ENCODE measurements at regions not wholly inside any gene's neighbourhood (a gene's known extent, or its start where the extent isn't known, plus 50 kb on each side); places are given as distances from the start of the nearest gene placed in this dataset.

DNA sequence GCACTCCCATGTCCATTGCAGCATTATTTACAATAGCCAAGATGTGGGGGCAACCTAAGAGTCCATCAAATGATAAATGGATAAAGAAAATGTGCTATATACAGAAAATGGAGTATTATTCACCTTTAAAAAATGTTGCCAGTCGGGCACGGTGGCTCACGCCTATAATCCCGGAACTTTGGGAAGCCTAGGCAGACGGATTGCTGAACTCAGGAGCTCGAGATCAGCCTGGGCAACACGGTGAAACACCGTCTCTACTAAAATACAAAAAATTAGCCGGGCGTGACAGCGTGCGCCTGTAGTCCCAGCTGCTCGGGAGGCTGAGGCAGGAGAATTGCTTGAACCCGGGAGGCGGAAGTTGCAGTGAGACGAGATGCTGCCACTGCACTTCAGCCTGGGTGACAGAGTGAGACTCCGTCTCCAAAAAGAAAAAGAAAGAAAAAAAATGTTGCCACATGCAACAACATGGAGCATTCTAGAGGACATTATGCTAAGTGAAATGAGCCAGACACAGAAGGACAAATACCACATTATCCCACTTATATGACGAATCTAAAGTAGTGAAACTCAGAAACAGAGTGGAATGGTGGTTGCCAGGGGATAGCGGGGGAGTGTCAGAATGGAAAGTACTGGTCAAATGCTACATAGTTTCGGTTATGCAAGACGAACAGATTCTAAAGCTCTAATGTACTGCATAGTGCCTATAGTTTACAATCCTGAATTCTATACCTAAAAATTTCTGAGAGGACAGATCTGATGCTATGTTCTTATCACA is 1385.6 kb upstream of the TMEFF2 start:
- no peak overlapping the region for H3K27ac ChIP-seq (ENCODE audit: poor library complexity, severe bottlenecking)
- H3K36me3 ChIP-seq (ENCODE audit: low read depth) = no peaks in the 10 kb centered on the region
- H3K9me3 ChIP-seq (ENCODE audit: severe bottlenecking) = no peaks in the 10 kb centered on the region
- TF ChIP-seq, protein P1, sequence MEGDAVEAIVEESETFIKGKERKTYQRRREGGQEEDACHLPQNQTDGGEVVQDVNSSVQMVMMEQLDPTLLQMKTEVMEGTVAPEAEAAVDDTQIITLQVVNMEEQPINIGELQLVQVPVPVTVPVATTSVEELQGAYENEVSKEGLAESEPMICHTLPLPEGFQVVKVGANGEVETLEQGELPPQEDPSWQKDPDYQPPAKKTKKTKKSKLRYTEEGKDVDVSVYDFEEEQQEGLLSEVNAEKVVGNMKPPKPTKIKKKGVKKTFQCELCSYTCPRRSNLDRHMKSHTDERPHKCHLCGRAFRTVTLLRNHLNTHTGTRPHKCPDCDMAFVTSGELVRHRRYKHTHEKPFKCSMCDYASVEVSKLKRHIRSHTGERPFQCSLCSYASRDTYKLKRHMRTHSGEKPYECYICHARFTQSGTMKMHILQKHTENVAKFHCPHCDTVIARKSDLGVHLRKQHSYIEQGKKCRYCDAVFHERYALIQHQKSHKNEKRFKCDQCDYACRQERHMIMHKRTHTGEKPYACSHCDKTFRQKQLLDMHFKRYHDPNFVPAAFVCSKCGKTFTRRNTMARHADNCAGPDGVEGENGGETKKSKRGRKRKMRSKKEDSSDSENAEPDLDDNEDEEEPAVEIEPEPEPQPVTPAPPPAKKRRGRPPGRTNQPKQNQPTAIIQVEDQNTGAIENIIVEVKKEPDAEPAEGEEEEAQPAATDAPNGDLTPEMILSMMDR (IDR thresholded peaks at IDR 0.05; ENCODE audit: poor library complexity, severe bottlenecking) = no peak
- ATAC-seq (ENCODE audit: low read depth) (no peak), DNase-seq (ENCODE audit: low spot score) (no peak)
- H3K4me3 ChIP-seq (ENCODE audit: severe bottlenecking) = no peak overlapping the region
- no peaks in the 10 kb centered on the region for H3K4me1 ChIP-seq (ENCODE audit: insufficient read depth, poor library complexity, severe bottlenecking)
- H3K27me3 ChIP-seq (ENCODE audit: insufficient read depth, poor library complexity, severe bottlenecking) = no peaks in the 10 kb centered on the region

DNA sequence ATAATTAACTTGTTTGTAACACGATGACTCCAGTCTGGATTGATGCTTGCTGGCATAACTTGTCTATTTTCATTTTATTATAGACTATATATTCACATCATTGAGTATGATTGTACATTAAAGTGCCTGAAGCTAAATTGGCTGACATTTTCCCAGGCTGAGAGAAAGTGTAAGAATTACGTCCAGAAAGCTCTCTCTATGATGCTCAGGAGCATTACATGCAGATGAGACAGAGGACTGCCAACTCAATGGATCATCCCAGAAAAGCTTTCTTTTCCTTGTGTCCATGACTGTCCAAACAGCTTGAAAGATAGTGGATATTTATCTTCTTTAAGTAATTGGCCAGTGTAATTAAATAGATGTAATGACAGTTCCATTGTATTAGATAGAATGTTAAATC is 1372.2 kb upstream of the TMEFF2 start:
- TF ChIP-seq, protein P1 (IDR thresholded peaks at IDR 0.05; ENCODE audit: poor library complexity, severe bottlenecking) = no peak
- no peak overlapping the region for H3K4me3 ChIP-seq (ENCODE audit: severe bottlenecking)

DNA sequence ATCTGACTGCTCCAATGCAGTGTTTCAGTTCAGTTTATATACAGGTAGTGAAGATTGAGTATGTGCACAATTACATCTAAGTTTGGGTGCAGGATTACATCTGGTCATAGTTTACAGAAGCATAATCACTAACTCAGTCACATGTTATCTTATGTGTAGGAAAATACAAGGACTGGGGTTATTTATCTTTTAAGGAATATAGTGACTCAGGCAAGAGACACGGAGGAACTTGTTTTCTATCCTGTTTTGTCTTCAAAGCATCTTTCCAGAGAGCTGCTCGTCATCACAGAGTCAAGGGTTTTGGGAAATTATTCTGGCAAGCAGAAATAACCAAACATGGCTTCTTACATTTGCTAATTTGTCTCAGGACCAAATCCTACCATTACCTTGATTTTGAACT is 1371.5 kb upstream of the TMEFF2 start:
- H3K4me3 ChIP-seq (ENCODE audit: severe bottlenecking) = no peak overlapping the region
- no peak for DNase-seq (ENCODE audit: low spot score)
- H3K27me3 ChIP-seq (ENCODE audit: insufficient read depth, poor library complexity, severe bottlenecking) = no peaks in the 10 kb centered on the region
- H3K36me3 ChIP-seq (ENCODE audit: low read depth) = no peaks in the 10 kb centered on the region
- TF ChIP-seq, protein P1 (IDR thresholded peaks at IDR 0.05; ENCODE audit: poor library complexity, severe bottlenecking) = no peak
- no peak overlapping the region for H3K27ac ChIP-seq (ENCODE audit: poor library complexity, severe bottlenecking)
- no peaks in the 10 kb centered on the region for H3K9me3 ChIP-seq (ENCODE audit: severe bottlenecking)
- H3K4me1 ChIP-seq (ENCODE audit: insufficient read depth, poor library complexity, severe bottlenecking) = no peaks in the 10 kb centered on the region
- ATAC-seq (ENCODE audit: low read depth) = no peak

More for the DNA sequence above, 1372.2 kb upstream of the TMEFF2 start:
- DNase-seq (ENCODE audit: low spot score) (no peak), ATAC-seq (ENCODE audit: low read depth) (no peak)
- Histone ChIP-seq H3K9me3 (ENCODE audit: severe bottlenecking) (no peaks in the 10 kb centered on the region), H3K27ac (ENCODE audit: poor library complexity, severe bottlenecking) (no peak overlapping the region), H3K4me1 (ENCODE audit: insufficient read depth, poor library complexity, severe bottlenecking) (no peaks in the 10 kb centered on the region), H3K27me3 (ENCODE audit: insufficient read depth, poor library complexity, severe bottlenecking) (no peaks in the 10 kb centered on the region), H3K36me3 (ENCODE audit: low read depth) (no peaks in the 10 kb centered on the region)

DNA sequence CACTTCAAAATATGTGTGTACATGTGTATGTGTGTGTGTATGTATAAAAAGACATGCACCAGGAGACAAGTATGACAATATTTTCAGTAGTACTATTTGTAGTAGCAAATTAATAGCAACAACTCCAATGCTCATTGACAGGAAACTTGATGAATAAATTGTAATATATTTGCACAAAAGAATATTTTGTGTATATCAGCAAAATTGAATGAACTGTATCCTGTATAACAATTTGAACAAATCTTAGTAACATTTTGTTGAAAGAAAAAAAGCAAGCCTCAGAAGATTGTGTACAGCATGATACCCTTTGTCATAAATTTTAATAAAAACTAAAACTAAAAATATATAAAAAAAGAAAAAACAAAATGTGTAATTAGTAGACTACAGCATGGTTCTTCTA is 1367.3 kb upstream of the TMEFF2 start:
- no peaks in the 10 kb centered on the region for H3K4me1 ChIP-seq (ENCODE audit: insufficient read depth, poor library complexity, severe bottlenecking)
- H3K9me3 ChIP-seq (ENCODE audit: severe bottlenecking) = no peaks in the 10 kb centered on the region
- H3K27me3 ChIP-seq (ENCODE audit: insufficient read depth, poor library complexity, severe bottlenecking) = no peaks in the 10 kb centered on the region
- no peaks in the 10 kb centered on the region for H3K36me3 ChIP-seq (ENCODE audit: low read depth)
- no peak for ATAC-seq (ENCODE audit: low read depth)
- TF ChIP-seq, protein P1 (IDR thresholded peaks at IDR 0.05; ENCODE audit: poor library complexity, severe bottlenecking) = no peak
- DNase-seq (ENCODE audit: low spot score) = no peak
- H3K27ac ChIP-seq (ENCODE audit: poor library complexity, severe bottlenecking) = no peak overlapping the region
- H3K4me3 ChIP-seq (ENCODE audit: severe bottlenecking) = no peak overlapping the region

DNA sequence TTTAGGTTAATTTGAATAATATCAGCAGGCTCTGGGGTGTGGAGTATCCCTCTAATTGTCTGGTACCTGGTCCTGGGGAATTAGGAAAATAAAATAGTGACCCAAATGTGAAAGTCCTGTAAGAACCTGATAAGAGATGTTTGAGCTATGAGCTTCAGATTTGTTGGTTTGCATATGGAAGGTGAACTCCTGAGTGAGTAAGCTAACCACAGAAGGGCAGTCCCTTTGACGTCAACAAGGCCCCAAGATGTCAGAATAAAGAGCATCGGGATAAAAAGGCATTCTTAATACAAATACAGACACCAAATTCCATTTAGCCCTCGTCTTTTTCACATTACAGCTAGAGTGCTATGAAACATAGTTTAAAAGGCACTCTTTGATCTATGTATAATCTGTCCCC is 1366.3 kb upstream of the TMEFF2 start:
- TF ChIP-seq, protein P1 (IDR thresholded peaks at IDR 0.05; ENCODE audit: poor library complexity, severe bottlenecking) = no peak
- Histone ChIP-seq H3K36me3 (ENCODE audit: low read depth) (no peaks in the 10 kb centered on the region), H3K4me3 (ENCODE audit: severe bottlenecking) (no peak overlapping the region), H3K9me3 (ENCODE audit: severe bottlenecking) (no peaks in the 10 kb centered on the region), H3K27ac (ENCODE audit: poor library complexity, severe bottlenecking) (no peak overlapping the region), H3K27me3 (ENCODE audit: insufficient read depth, poor library complexity, severe bottlenecking) (no peaks in the 10 kb centered on the region), H3K4me1 (ENCODE audit: insufficient read depth, poor library complexity, severe bottlenecking) (no peaks in the 10 kb centered on the region)
- DNase-seq (ENCODE audit: low spot score) (no peak), ATAC-seq (ENCODE audit: low read depth) (no peak)
